ENCODE measurements at regions not wholly inside any gene's neighbourhood (a gene's known extent, or its start where the extent isn't known, plus 50 kb on each side); places are given as distances from the start of the nearest gene placed in this dataset.

GRCh38 chrX:39283239-39283638, 482.0 kb downstream of the MID1IP1 start:
- Histone ChIP-seq H3K36me3 (ENCODE audit: control insufficient read depth, insufficient read depth, low read length) (no peaks in the 10 kb centered on the region), H3K9me3 (ENCODE audit: control insufficient read depth, low read length) (peaks cover 10% of the 10 kb centered on the region), H3K27ac (ENCODE audit: low read depth, low read length) (no peak overlapping the region), H3K9ac (ENCODE audit: extremely low read depth, low read length, poor library complexity, severe bottlenecking) (no peak overlapping the region), H3K27me3 (ENCODE audit: control insufficient read depth, insufficient read depth, low read length, poor library complexity, severe bottlenecking) (no peaks in the 10 kb centered on the region), H3K4me1 (ENCODE audit: control insufficient read depth, insufficient read depth, low read length) (no peaks in the 10 kb centered on the region), H3K4me3 (ENCODE audit: low read length) (no peak overlapping the region)
- no peak for DNase-seq
- peaks cover 78% of the 10 kb centered on the region for H3K9me3 Mint-ChIP-seq
- no peaks in the 10 kb centered on the region for H3K36me3 Mint-ChIP-seq (ENCODE audit: low read depth)
- TF ChIP-seq, protein P1, sequence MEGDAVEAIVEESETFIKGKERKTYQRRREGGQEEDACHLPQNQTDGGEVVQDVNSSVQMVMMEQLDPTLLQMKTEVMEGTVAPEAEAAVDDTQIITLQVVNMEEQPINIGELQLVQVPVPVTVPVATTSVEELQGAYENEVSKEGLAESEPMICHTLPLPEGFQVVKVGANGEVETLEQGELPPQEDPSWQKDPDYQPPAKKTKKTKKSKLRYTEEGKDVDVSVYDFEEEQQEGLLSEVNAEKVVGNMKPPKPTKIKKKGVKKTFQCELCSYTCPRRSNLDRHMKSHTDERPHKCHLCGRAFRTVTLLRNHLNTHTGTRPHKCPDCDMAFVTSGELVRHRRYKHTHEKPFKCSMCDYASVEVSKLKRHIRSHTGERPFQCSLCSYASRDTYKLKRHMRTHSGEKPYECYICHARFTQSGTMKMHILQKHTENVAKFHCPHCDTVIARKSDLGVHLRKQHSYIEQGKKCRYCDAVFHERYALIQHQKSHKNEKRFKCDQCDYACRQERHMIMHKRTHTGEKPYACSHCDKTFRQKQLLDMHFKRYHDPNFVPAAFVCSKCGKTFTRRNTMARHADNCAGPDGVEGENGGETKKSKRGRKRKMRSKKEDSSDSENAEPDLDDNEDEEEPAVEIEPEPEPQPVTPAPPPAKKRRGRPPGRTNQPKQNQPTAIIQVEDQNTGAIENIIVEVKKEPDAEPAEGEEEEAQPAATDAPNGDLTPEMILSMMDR (conservative IDR thresholded peaks at IDR 0.05), result no peak
- H3K27ac Mint-ChIP-seq, result no peak overlapping the region
- H3K27me3 Mint-ChIP-seq (ENCODE audit: insufficient read depth), result peaks cover 4% of the 10 kb centered on the region
- no peaks in the 10 kb centered on the region for H3K4me1 Mint-ChIP-seq
- H3K4me3 Mint-ChIP-seq, result no peak overlapping the region

GRCh38 chrX:39288592-39288991, 487.3 kb downstream of the MID1IP1 start:
- Mint-ChIP-seq H3K36me3 (ENCODE audit: low read depth) (no peaks in the 10 kb centered on the region), H3K27me3 (ENCODE audit: insufficient read depth) (peaks cover 4% of the 10 kb centered on the region), H3K4me1 (peaks cover 4% of the 10 kb centered on the region), H3K4me3 (no peak overlapping the region), H3K27ac (no peak overlapping the region), H3K9me3 (peaks cover 51% of the 10 kb centered on the region)
- peaks cover under 1% of the 10 kb centered on the region for H3K9me3 ChIP-seq (ENCODE audit: control insufficient read depth, low read length)
- no peaks in the 10 kb centered on the region for H3K4me1 ChIP-seq (ENCODE audit: control insufficient read depth, insufficient read depth, low read length)
- 75% methylated on average over 3 of the region's 3 CpGs; no CpG with 5 or more reads in 1 of the 2 experiments for WGBS, 2 experiments (ENCODE audit: insufficient coverage in 1 of 2, insufficient read length in 1 of 2)
- H3K9ac ChIP-seq (ENCODE audit: extremely low read depth, low read length, poor library complexity, severe bottlenecking), result no peak overlapping the region
- no peak overlapping the region for H3K4me3 ChIP-seq (ENCODE audit: low read length)
- H3K36me3 ChIP-seq (ENCODE audit: control insufficient read depth, insufficient read depth, low read length), result no peaks in the 10 kb centered on the region
- DNase-seq, result no peak
- H3K27ac ChIP-seq (ENCODE audit: low read depth, low read length), result no peak overlapping the region
- TF ChIP-seq, protein P1 (conservative IDR thresholded peaks at IDR 0.05), result no peak
- H3K27me3 ChIP-seq (ENCODE audit: control insufficient read depth, insufficient read depth, low read length, poor library complexity, severe bottlenecking), result no peaks in the 10 kb centered on the region

DNA sequence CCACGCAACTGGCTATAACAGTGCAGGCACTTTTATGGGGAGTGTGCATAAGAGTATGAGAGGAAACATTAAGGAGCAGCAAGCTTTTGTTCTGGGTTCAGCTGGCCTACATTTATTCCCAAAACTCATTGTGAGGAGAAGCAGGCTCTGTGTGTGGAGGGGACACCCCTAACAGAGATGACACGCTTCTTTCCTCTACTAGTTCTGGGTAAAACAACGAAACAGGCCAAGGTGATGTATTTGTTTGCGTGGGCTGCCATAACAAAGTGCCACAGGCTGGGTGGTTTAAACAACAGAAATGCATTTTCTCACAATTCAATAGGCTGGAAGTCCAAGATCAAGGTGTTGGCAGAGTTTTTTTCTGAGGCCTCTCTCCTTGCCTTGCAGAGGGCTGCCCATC, 488.6 kb downstream of the MID1IP1 start:
- no peak overlapping the region for H3K4me3 ChIP-seq (ENCODE audit: low read length)
- Mint-ChIP-seq H3K27me3 (ENCODE audit: insufficient read depth) (peaks cover 4% of the 10 kb centered on the region), H3K9me3 (peaks cover 55% of the 10 kb centered on the region), H3K4me1 (peaks cover 4% of the 10 kb centered on the region), H3K36me3 (ENCODE audit: low read depth) (no peaks in the 10 kb centered on the region), H3K4me3 (no peak overlapping the region), H3K27ac (no peak overlapping the region)
- no peaks in the 10 kb centered on the region for H3K36me3 ChIP-seq (ENCODE audit: control insufficient read depth, insufficient read depth, low read length)
- H3K27ac ChIP-seq (ENCODE audit: low read depth, low read length), result no peak overlapping the region
- H3K27me3 ChIP-seq (ENCODE audit: control insufficient read depth, insufficient read depth, low read length, poor library complexity, severe bottlenecking), result no peaks in the 10 kb centered on the region
- WGBS, 2 experiments (ENCODE audit: insufficient coverage in 1 of 2, insufficient read length in 1 of 2), result 95% methylated on average over 3 of the region's 4 CpGs; no CpG with 5 or more reads in 1 of the 2 experiments
- H3K4me1 ChIP-seq (ENCODE audit: control insufficient read depth, insufficient read depth, low read length), result no peaks in the 10 kb centered on the region
- no peak overlapping the region for H3K9ac ChIP-seq (ENCODE audit: extremely low read depth, low read length, poor library complexity, severe bottlenecking)
- H3K9me3 ChIP-seq (ENCODE audit: control insufficient read depth, low read length), result no peaks in the 10 kb centered on the region
- TF ChIP-seq, protein P1 (conservative IDR thresholded peaks at IDR 0.05), result no peak
- DNase-seq, result no peak

All from endodermal cell (in vitro differentiated cells).